HCT116 (cell line): ENCODE measurements at regions not wholly inside any gene's neighbourhood (a gene's known extent, or its start where the extent isn't known, plus 50 kb on each side); places are given as distances from the start of the nearest gene placed in this dataset.

ENCODE experiments used
- ATAC-seq: fragments of 200-7000 bp; cut with Tn5 transposase; 2 replicates; pipeline ENCODE4 v1.9.1; 2020; ENCODE audit warnings: mild to moderate bottlenecking, moderate library complexity
- BruUV-seq: library from RNA; stranded (reverse); fragments of 400-500 nt; replicated peaks from 2 replicates; lab custom pipeline; 2021; lab: Mats Ljungman, UMichigan
- CTCF ChIA-PET: fragments of 300-600 bp; sonication (Branson Sonifier 250); formaldehyde crosslinking; loops from one replicate; lab custom pipeline; 2021; ENCODE audit warnings: antibody characterized with exemption; lab: Charles Lee
- POLR2A ChIA-PET: fragments of 300-600, 350-600 bp; sonication (Branson Sonifier 250); formaldehyde crosslinking; loops from one replicate; lab custom pipeline; 2021; ENCODE audit warnings: antibody characterized with exemption; lab: Charles Lee
- RAD21 ChIA-PET, 2 experiments: fragments of 300-600 bp; sonication (Branson Sonifier 250); formaldehyde crosslinking; loops; one replicate each; lab custom pipeline; 2023; ENCODE audit warnings: low total read pairs in 2 of 2; ENCODE audit not compliant: uncharacterized antibody in 2 of 2, unreplicated experiment in 2 of 2, low non-redundant PET in 1 of 2; lab: Charles Lee
- DNase-seq: peaks from one replicate; pipeline ENCODE4 v3.0.0-alpha.2; 2010; ENCODE audit warnings: low read depth, low spot score
- H2AFZ ChIP-seq: fragments of 200-600 bp; shearing (Covaris generic), sonication (generic); 2 replicates; pipeline ENCODE4 v1.6.1; 2017; ENCODE audit warnings: low read depth, mixed run types, mixed read lengths, antibody characterized with exemption, low read length; ENCODE audit not compliant: poor library complexity, severe bottlenecking
- H3K27ac ChIP-seq: 2 replicates; pipeline ENCODE4 v1.5.1; 2012; ENCODE audit warnings: low read depth, low read length
- H3K27me3 ChIP-seq: fragments of 200-600 bp; sonication (generic); 2 replicates; pipeline ENCODE4 v1.6.1; 2016; ENCODE audit warnings: mixed run types, low read length, mixed read lengths; ENCODE audit not compliant: insufficient read depth
- H3K36me3 ChIP-seq, 2 experiments: fragments of 200-500 bp in 1 of 2; fragments of 200-600 bp in 1 of 2; sonication (Bioruptor generic) in 1 of 2; sonication (generic) in 1 of 2; 2 replicates each; pipeline versions ENCODE4 v1.5.1 to v1.6.1; 2014 to 2016; ENCODE audit warnings: low read length in 2 of 2, inconsistent platforms in 1 of 2, mixed read lengths in 1 of 2, mixed run types in 1 of 2; ENCODE audit not compliant: insufficient read depth in 2 of 2, control insufficient read depth in 1 of 2
- H3K4me1 ChIP-seq, 2 experiments: fragments of 200-600 bp in 1 of 2; sonication (generic) in 1 of 2; 2 replicates each; pipeline versions ENCODE4 v1.5.1 to v1.6.1; 2012 to 2017; ENCODE audit warnings: low read length in 2 of 2, inconsistent platforms in 1 of 2, mild to moderate bottlenecking in 1 of 2, mixed read lengths in 1 of 2, mixed run types in 1 of 2, moderate library complexity in 1 of 2; ENCODE audit not compliant: insufficient read depth in 2 of 2, control insufficient read depth in 1 of 2
- H3K4me2 ChIP-seq: fragments of 200-600 bp; sonication (generic); 2 replicates; pipeline ENCODE4 v1.6.1; 2017; ENCODE audit warnings: mixed run types, low read length, mixed read lengths
- H3K4me3 ChIP-seq, 2 experiments: fragments of 200-600 bp in 1 of 2; sonication (generic) in 1 of 2; replicated peaks in 1 of 2; 2 replicates each; pipeline ENCODE4 v1.5.1; 2011 to 2016; ENCODE audit warnings: low read length in 2 of 2, control low read depth in 1 of 2, low read depth in 1 of 2, mild to moderate bottlenecking in 1 of 2, mixed read lengths in 1 of 2, mixed run types in 1 of 2
- H3K79me2 ChIP-seq: fragments of 200-600 bp; sonication (generic); 2 replicates; pipeline ENCODE4 v1.6.1; 2017; ENCODE audit warnings: mild to moderate bottlenecking, mixed run types, low read length, moderate library complexity, mixed read lengths; ENCODE audit not compliant: insufficient read depth
- H3K9ac ChIP-seq: fragments of 200-600 bp; sonication (generic); 2 replicates; pipeline ENCODE4 v1.6.1; 2016; ENCODE audit warnings: low read length, mixed read lengths
- H3K9me2 ChIP-seq: fragments of 200-600 bp; sonication (generic), shearing (Covaris generic); 2 replicates; pipeline ENCODE4 v1.6.1; 2017; ENCODE audit warnings: mixed run types, mild to moderate bottlenecking, moderate library complexity; ENCODE audit not compliant: insufficient read depth
- H3K9me3 ChIP-seq, 2 experiments: fragments of 200-500 bp in 1 of 2; fragments of 200-600 bp in 1 of 2; sonication (Bioruptor generic) in 1 of 2; sonication (generic) in 1 of 2; 2 replicates each; pipeline ENCODE4 v1.6.1; 2014 to 2017; ENCODE audit warnings: low read length in 2 of 2, mixed read lengths in 2 of 2, inconsistent platforms in 1 of 2, low read depth in 1 of 2, mild to moderate bottlenecking in 1 of 2, mixed run types in 1 of 2, moderate library complexity in 1 of 2; ENCODE audit not compliant: control insufficient read depth in 1 of 2, insufficient read depth in 1 of 2
- H4K20me1 ChIP-seq: fragments of 200-600 bp; sonication (generic), shearing (Covaris generic); 2 replicates; pipeline ENCODE4 v1.6.1; 2017; ENCODE audit warnings: mixed run types, mild to moderate bottlenecking, moderate library complexity; ENCODE audit not compliant: insufficient read depth
- ATF3 ChIP-seq: IDR thresholded peaks from 2 replicates; pipeline ENCODE4 v1.6.1; 2012
- CBX3 ChIP-seq: IDR thresholded peaks from 2 replicates; pipeline ENCODE4 v1.6.1; 2012; ENCODE audit warnings: low read depth
- ELF1 ChIP-seq: IDR thresholded peaks from 2 replicates; pipeline ENCODE4 v1.6.1; 2012; ENCODE audit warnings: low read depth, borderline replicate concordance
- FOSL1 ChIP-seq: IDR thresholded peaks from 2 replicates; pipeline ENCODE4 v1.6.1; 2012; ENCODE audit warnings: low read depth
- SIN3A ChIP-seq: IDR thresholded peaks from 2 replicates; pipeline ENCODE4 v1.6.1; 2012; ENCODE audit warnings: low read depth
- ZBTB33 ChIP-seq: IDR thresholded peaks from 2 replicates; pipeline ENCODE4 v1.6.1; 2011; ENCODE audit warnings: mild to moderate bottlenecking, low read length, moderate library complexity; ENCODE audit not compliant: insufficient replicate concordance; ENCODE audit errors: extremely low read depth
- ZFX ChIP-seq: fragments of 450-650 bp; IDR thresholded peaks from 2 replicates; pipeline ENCODE4 v1.6.1; 2017
- intact Hi-C: fragments of 100-400 bp; cut with micrococcal nuclease; formaldehyde crosslinking; loops from 2 replicates; pipeline ENCODE4 v1.10.0; 2022

GRCh38 chr5:15350614-15351013 is 149.4 kb upstream of the FBXL7 start (continued):
- TF ChIP-seq CBX3, result no peak
- TF ChIP-seq SIN3A, result no peak
- TF ChIP-seq ZFX, result no peak
- TF ChIP-seq ELF1, result no peak
- TF ChIP-seq ATF3, result no peak

- POLR2A ChIA-PET, result no interaction called here
- no peak overlapping the region for H3K4me3 ChIP-seq
- CTCF ChIA-PET, result no interaction called here
Observed at GRCh38 chr5:15346738-15347137, 153.2 kb upstream of the FBXL7 start.

GRCh38 chr5:15344954-15345353 is 155.0 kb upstream of the FBXL7 start:
- BruUV-seq, result no TSS peak
- ATAC-seq (no peak), DNase-seq (no peak)
- H3K36me3 ChIP-seq, result no peaks in the 10 kb centered on the region
- H3K4me2 ChIP-seq, result no peak overlapping the region
- no peak overlapping the region for H3K9ac ChIP-seq
- H3K4me3 ChIP-seq, result no peak overlapping the region
- no peak overlapping the region for H3K27ac ChIP-seq
- POLR2A ChIA-PET, result no interaction called here
- H3K9me3 ChIP-seq, result peaks cover 0 to 17% of the 10 kb centered on the region in 2 experiments; a peak in 2 of 4 replicates
- RAD21 ChIA-PET, result no interaction called here
- H4K20me1 ChIP-seq, result no peaks in the 10 kb centered on the region
- H2AFZ ChIP-seq, result no peak overlapping the region
- TF ChIP-seq ZBTB33, result no peak
- CTCF ChIA-PET, result no interaction called here
- intact Hi-C loops, result no loop called here
- H3K9me2 ChIP-seq, result no peaks in the 10 kb centered on the region
- no peaks in the 10 kb centered on the region for H3K4me1 ChIP-seq
- no peaks in the 10 kb centered on the region for H3K27me3 ChIP-seq
- no peaks in the 10 kb centered on the region for H3K79me2 ChIP-seq

More at GRCh38 chr5:15346738-15347137, 153.2 kb upstream of the FBXL7 start:
- H3K9me2 ChIP-seq, result no peaks in the 10 kb centered on the region
- no peak overlapping the region for H3K4me2 ChIP-seq
- DNase-seq (no peak), ATAC-seq (no peak)
- peaks cover 0 to 21% of the 10 kb centered on the region in 2 experiments; a peak in 3 of 4 replicates for H3K9me3 ChIP-seq
- H2AFZ ChIP-seq, result no peak overlapping the region
- no peak overlapping the region for H3K9ac ChIP-seq
- H4K20me1 ChIP-seq, result no peaks in the 10 kb centered on the region
- no peak overlapping the region for H3K27ac ChIP-seq
- TF ChIP-seq ATF3 (no peak), ZFX (no peak), FOSL1 (no peak)
- H3K4me1 ChIP-seq, result no peaks in the 10 kb centered on the region
- H3K27me3 ChIP-seq, result no peaks in the 10 kb centered on the region
- RAD21 ChIA-PET, result no interaction called here
- intact Hi-C loops, result no loop called here
- H3K36me3 ChIP-seq, result no peaks in the 10 kb centered on the region
- no TSS peak for BruUV-seq
- H3K79me2 ChIP-seq, result no peaks in the 10 kb centered on the region
